ENCODE measurements at regions not wholly inside any gene's neighbourhood (a gene's known extent, or its start where the extent isn't known, plus 50 kb on each side); places are given as distances from the start of the nearest gene placed in this dataset.

GRCh38 chr4:41322617-41323016 lies 65.9 kb downstream of the UCHL1 start:
- TF ChIP-seq CTCF (IDR thresholded peaks at IDR 0.05), result no peak
- no peak for TF ChIP-seq EZH2 (IDR thresholded peaks at IDR 0.05; ENCODE audit: borderline replicate concordance, insufficient read depth, low read depth, low read length, poor library complexity, severe bottlenecking)

Data from B cell (primary cell).